ENCODE measurements at regions not wholly inside any gene's neighbourhood (a gene's known extent, or its start where the extent isn't known, plus 50 kb on each side); places are given as distances from the start of the nearest gene placed in this dataset.

DNA sequence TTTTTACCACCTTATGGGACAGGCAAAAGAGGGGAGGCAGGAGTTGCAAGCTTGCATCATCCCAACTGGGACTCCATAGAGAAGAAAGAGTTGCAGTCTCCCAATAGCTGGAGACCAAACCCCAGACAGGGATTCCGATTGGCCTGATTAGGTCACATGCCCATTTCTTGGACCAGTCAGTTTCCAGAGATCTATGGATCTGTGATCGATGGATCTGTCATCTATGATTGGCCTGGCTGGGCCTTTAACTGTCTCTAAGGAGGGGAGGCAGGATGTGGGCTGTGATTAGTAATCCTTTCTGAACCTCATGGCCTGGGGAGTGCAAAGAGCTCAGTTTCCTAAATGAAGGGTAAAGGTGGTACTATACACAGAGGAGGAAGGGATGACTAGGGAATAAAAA lies 252.1 kb downstream of the MATN1 start (continued):
- TF ChIP-seq, protein P1, sequence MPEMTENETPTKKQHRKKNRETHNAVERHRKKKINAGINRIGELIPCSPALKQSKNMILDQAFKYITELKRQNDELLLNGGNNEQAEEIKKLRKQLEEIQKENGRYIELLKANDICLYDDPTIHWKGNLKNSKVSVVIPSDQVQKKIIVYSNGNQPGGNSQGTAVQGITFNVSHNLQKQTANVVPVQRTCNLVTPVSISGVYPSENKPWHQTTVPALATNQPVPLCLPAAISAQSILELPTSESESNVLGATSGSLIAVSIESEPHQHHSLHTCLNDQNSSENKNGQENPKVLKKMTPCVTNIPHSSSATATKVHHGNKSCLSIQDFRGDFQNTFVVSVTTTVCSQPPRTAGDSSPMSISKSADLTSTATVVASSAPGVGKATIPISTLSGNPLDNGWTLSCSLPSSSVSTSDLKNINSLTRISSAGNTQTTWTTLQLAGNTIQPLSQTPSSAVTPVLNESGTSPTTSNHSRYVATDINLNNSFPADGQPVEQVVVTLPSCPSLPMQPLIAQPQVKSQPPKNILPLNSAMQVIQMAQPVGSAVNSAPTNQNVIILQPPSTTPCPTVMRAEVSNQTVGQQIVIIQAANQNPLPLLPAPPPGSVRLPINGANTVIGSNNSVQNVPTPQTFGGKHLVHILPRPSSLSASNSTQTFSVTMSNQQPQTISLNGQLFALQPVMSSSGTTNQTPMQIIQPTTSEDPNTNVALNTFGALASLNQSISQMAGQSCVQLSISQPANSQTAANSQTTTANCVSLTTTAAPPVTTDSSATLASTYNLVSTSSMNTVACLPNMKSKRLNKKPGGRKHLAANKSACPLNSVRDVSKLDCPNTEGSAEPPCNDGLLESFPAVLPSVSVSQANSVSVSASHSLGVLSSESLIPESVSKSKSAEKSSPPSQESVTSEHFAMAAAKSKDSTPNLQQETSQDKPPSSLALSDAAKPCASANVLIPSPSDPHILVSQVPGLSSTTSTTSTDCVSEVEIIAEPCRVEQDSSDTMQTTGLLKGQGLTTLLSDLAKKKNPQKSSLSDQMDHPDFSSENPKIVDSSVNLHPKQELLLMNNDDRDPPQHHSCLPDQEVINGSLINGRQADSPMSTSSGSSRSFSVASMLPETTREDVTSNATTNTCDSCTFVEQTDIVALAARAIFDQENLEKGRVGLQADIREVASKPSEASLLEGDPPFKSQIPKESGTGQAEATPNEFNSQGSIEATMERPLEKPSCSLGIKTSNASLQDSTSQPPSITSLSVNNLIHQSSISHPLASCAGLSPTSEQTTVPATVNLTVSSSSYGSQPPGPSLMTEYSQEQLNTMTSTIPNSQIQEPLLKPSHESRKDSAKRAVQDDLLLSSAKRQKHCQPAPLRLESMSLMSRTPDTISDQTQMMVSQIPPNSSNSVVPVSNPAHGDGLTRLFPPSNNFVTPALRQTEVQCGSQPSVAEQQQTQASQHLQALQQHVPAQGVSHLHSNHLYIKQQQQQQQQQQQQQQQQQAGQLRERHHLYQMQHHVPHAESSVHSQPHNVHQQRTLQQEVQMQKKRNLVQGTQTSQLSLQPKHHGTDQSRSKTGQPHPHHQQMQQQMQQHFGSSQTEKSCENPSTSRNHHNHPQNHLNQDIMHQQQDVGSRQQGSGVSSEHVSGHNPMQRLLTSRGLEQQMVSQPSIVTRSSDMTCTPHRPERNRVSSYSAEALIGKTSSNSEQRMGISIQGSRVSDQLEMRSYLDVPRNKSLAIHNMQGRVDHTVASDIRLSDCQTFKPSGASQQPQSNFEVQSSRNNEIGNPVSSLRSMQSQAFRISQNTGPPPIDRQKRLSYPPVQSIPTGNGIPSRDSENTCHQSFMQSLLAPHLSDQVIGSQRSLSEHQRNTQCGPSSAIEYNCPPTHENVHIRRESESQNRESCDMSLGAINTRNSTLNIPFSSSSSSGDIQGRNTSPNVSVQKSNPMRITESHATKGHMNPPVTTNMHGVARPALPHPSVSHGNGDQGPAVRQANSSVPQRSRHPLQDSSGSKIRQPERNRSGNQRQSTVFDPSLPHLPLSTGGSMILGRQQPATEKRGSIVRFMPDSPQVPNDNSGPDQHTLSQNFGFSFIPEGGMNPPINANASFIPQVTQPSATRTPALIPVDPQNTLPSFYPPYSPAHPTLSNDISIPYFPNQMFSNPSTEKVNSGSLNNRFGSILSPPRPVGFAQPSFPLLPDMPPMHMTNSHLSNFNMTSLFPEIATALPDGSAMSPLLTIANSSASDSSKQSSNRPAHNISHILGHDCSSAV (CRISPR knock-in tag; IDR thresholded peaks at IDR 0.05; ENCODE audit: borderline replicate concordance), result no peak
- TF ChIP-seq ZNF44 (CRISPR knock-in tag; IDR thresholded peaks at IDR 0.05) (no peak), ZNF484 (CRISPR knock-in tag; IDR thresholded peaks at IDR 0.05; ENCODE audit: borderline replicate concordance, low read depth) (no peak), GPN1 (CRISPR knock-in tag; IDR thresholded peaks at IDR 0.05; ENCODE audit: borderline replicate concordance) (no peak), FOXP1 (IDR thresholded peaks at IDR 0.05) (no peak), FOXP1 (CRISPR knock-in tag; IDR thresholded peaks at IDR 0.05) (no peak)

DNA sequence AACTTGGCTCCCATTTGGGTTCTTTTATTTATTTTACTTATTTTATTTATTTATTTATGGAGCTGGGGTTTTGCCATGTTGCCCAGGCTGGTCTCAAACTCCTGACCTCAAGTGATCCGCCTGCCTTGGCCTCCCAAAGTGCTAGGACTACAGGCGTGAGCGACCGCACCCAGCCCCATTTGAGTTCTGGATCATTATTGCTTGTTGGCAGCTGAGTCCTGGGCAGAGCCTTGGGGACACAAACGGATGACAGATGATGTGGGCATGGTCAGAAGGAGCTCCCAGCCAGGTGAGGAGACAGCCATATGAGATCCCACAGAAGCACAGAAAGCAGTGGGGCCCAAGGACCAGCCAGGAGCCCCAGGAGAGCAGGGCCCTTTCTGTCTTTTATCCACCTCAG lies 254.0 kb downstream of the MATN1 start:
- BruUV-seq (replicated peaks), result no TSS peak
- Histone ChIP-seq H3K27ac (ENCODE audit: extremely low read length, insufficient read depth, low read length) (no peak overlapping the region), H3K79me2 (ENCODE audit: insufficient read depth, low read length) (no peaks in the 10 kb centered on the region), H3K36me3 (replicated peaks in 1 of 2; ENCODE audit: control insufficient read depth in 1 of 2, insufficient read depth in 2 of 2, low read length in 2 of 2) (no peaks in the 10 kb centered on the region), H4K20me1 (ENCODE audit: insufficient read depth, low read length) (no peaks in the 10 kb centered on the region), H3K4me1 (ENCODE audit: insufficient read depth, low read length) (no peaks in the 10 kb centered on the region), H3K4me3 (replicated peaks in 1 of 3; ENCODE audit: insufficient read depth in 1 of 3, low read depth in 2 of 3, low read length in 3 of 3) (no peak overlapping the region), H3K27me3 (ENCODE audit: control insufficient read depth in 1 of 2, insufficient read depth in 2 of 2, low read length in 2 of 2) (peaks cover 2 to 14% of the 10 kb centered on the region in 2 experiments; a peak in 1 of 5 replicates), H3K9ac (ENCODE audit: insufficient read depth, low read depth, low read length) (no peak overlapping the region), H2AFZ (ENCODE audit: low read length) (no peak overlapping the region), H3K9me3 (ENCODE audit: low read length) (no peaks in the 10 kb centered on the region), H3K4me2 (ENCODE audit: low read depth, low read length) (no peak overlapping the region)
- in situ Hi-C loops (cut with HindIII; ENCODE audit: extremely low pct_ligation_motif_present, low pct_unique_long_range_greater_than_20kb) (no loop called here), intact Hi-C loops (cut with micrococcal nuclease; ENCODE audit: unreplicated experiment) (no loop called here)
- FAIRE-seq (no peak), DNase-seq (ENCODE audit: low spot score) (no peak), ATAC-seq (no peak)
- CTCF ChIA-PET (ENCODE audit: low intra/inter-chr PET ratio, low total read pairs), result no interaction called here
- POLR2A ChIA-PET, result no interaction called here
- 34% methylated on average over 5 of the region's 5 CpGs for WGBS (ENCODE audit: low lambda C conversion rate)
- TF ChIP-seq GABPA (IDR thresholded peaks at IDR 0.05; ENCODE audit: low read depth, low read length) (no peak), GABPA (CRISPR knock-in tag; IDR thresholded peaks at IDR 0.05; ENCODE audit: low read depth) (no peak), CC2D1A (CRISPR knock-in tag; IDR thresholded peaks at IDR 0.05) (no peak), SAP130 (CRISPR knock-in tag; IDR thresholded peaks at IDR 0.05; ENCODE audit: low read depth) (no peak), MXD4 (CRISPR knock-in tag; IDR thresholded peaks at IDR 0.05) (no peak), NCOA2 (CRISPR knock-in tag; IDR thresholded peaks at IDR 0.05) (no peak)
- TF ChIP-seq, protein P2, sequence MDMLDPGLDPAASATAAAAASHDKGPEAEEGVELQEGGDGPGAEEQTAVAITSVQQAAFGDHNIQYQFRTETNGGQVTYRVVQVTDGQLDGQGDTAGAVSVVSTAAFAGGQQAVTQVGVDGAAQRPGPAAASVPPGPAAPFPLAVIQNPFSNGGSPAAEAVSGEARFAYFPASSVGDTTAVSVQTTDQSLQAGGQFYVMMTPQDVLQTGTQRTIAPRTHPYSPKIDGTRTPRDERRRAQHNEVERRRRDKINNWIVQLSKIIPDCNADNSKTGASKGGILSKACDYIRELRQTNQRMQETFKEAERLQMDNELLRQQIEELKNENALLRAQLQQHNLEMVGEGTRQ (IDR thresholded peaks at IDR 0.05; ENCODE audit: low read depth, low read length), result no peak
- TF ChIP-seq, protein P2 (CRISPR knock-in tag; IDR thresholded peaks at IDR 0.05; ENCODE audit: borderline replicate concordance), result no peak
- TF ChIP-seq, protein P3, sequence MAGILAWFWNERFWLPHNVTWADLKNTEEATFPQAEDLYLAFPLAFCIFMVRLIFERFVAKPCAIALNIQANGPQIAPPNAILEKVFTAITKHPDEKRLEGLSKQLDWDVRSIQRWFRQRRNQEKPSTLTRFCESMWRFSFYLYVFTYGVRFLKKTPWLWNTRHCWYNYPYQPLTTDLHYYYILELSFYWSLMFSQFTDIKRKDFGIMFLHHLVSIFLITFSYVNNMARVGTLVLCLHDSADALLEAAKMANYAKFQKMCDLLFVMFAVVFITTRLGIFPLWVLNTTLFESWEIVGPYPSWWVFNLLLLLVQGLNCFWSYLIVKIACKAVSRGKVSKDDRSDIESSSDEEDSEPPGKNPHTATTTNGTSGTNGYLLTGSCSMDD (CRISPR knock-in tag; IDR thresholded peaks at IDR 0.05), result no peak
